ENCODE measurements at regions not wholly inside any gene's neighbourhood (a gene's known extent, or its start where the extent isn't known, plus 50 kb on each side); places are given as distances from the start of the nearest gene placed in this dataset.

DNA sequence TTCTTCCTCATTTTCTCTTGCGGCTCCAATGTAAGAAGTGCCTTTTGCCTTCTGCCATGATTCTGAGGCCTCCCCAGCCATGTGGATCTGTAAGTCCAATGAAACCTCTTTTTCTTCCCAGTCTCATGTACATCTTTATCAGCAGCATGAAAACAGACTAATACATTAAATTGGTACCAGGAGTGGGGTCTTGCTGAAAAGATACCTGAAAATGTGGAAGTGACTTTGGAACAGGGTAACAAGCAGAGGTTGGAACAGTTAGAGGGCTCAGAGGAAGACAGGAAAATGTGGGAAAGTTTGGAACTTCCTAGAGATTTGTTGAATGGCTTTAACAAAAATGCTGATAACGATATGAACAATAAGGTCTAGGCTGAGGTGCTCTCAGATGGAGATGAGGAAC, 316.7 kb upstream of the HS3ST5 start:
- TF ChIP-seq, protein P1, sequence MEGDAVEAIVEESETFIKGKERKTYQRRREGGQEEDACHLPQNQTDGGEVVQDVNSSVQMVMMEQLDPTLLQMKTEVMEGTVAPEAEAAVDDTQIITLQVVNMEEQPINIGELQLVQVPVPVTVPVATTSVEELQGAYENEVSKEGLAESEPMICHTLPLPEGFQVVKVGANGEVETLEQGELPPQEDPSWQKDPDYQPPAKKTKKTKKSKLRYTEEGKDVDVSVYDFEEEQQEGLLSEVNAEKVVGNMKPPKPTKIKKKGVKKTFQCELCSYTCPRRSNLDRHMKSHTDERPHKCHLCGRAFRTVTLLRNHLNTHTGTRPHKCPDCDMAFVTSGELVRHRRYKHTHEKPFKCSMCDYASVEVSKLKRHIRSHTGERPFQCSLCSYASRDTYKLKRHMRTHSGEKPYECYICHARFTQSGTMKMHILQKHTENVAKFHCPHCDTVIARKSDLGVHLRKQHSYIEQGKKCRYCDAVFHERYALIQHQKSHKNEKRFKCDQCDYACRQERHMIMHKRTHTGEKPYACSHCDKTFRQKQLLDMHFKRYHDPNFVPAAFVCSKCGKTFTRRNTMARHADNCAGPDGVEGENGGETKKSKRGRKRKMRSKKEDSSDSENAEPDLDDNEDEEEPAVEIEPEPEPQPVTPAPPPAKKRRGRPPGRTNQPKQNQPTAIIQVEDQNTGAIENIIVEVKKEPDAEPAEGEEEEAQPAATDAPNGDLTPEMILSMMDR (conservative IDR thresholded peaks at IDR 0.05; ENCODE audit: low read depth, low read length), result no peak
- no peak for TF ChIP-seq EZH2 (IDR thresholded peaks at IDR 0.05; ENCODE audit: borderline replicate concordance, low read depth, low read length, poor library complexity, severe bottlenecking)

Measured in A673 (cell line).